ENCODE measurements at regions not wholly inside any gene's neighbourhood (a gene's known extent, or its start where the extent isn't known, plus 50 kb on each side); places are given as distances from the start of the nearest gene placed in this dataset.

- no peak for DNase-seq
These were observed 216.2 kb downstream of the MYLK4 start for GRCh38 chr6:2534406-2535042.

- DNase-seq, result no peak
These were observed 219.1 kb downstream of the MYLK4 start for GRCh38 chr6:2531426-2532215.

- DNase-seq, result no peak
These were observed 221.5 kb downstream of the MYLK4 start for GRCh38 chr6:2529211-2529719.

- no peak for DNase-seq
These were observed 222.6 kb downstream of the MYLK4 start for GRCh38 chr6:2528156-2528555.

GRCh38 chr6:2526766-2527165 lies 224.0 kb downstream of the MYLK4 start:
- DNase-seq, result no peak

- no peak for DNase-seq
These were observed 226.6 kb downstream of the MYLK4 start for GRCh38 chr6:2524090-2524489.

GRCh38 chr6:2523061-2523460 lies 227.7 kb downstream of the MYLK4 start:
- no peak for DNase-seq

GRCh38 chr6:2522521-2522920 lies 228.2 kb downstream of the MYLK4 start:
- DNase-seq, result no peak

GRCh38 chr6:2517855-2518473 lies 232.8 kb downstream of the MYLK4 start:
- no peak for DNase-seq

GRCh38 chr6:2517401-2517800 lies 233.3 kb downstream of the MYLK4 start:
- DNase-seq, result no peak

GRCh38 chr6:2516059-2516458 lies 234.7 kb downstream of the MYLK4 start:
- DNase-seq, result no peak

GRCh38 chr6:2514965-2515543 lies 235.7 kb downstream of the MYLK4 start:
- DNase-seq, result no peak

GRCh38 chr6:2512802-2513201 lies 237.9 kb downstream of the MYLK4 start:
- DNase-seq, result no peak

GRCh38 chr6:2510316-2510715 lies 240.4 kb downstream of the MYLK4 start:
- DNase-seq, result no peak

- DNase-seq, result no peak
These were observed 241.0 kb downstream of the MYLK4 start for GRCh38 chr6:2509711-2510110.

- DNase-seq, result no peak
These were observed 242.7 kb downstream of the MYLK4 start for GRCh38 chr6:2508071-2508470.

GRCh38 chr6:2507521-2508037 lies 243.1 kb downstream of the MYLK4 start:
- DNase-seq, result no peak

GRCh38 chr6:2507016-2507415 lies 243.7 kb downstream of the MYLK4 start:
- no peak for DNase-seq

- DNase-seq, result no peak
These were observed 245.1 kb downstream of the MYLK4 start for GRCh38 chr6:2505624-2506023.

- no peak for DNase-seq
These were observed 246.1 kb downstream of the MYLK4 start for GRCh38 chr6:2504495-2505064.

- no peak for DNase-seq
These were observed 246.8 kb downstream of the MYLK4 start for GRCh38 chr6:2503816-2504494.

GRCh38 chr6:2502998-2503674 lies 247.6 kb downstream of the MYLK4 start:
- no peak for DNase-seq
